Hepatocyte (in vitro differentiated cells): ENCODE measurements at regions not wholly inside any gene's neighbourhood (a gene's known extent, or its start where the extent isn't known, plus 50 kb on each side); places are given as distances from the start of the nearest gene placed in this dataset.

Source experiments
- CTCF ChIP-seq: fragments of 200-600 bp; sonication (generic); IDR thresholded peaks from 2 replicates; pipeline ENCODE4 v1.5.1; 2016; ENCODE audit warnings: antibody characterized with exemption, mild to moderate bottlenecking; ENCODE audit not compliant: poor library complexity
- EZH2 ChIP-seq: fragments of 200-600 bp; sonication (generic); IDR thresholded peaks from 2 replicates; pipeline ENCODE4 v1.6.1; 2016; ENCODE audit warnings: antibody characterized with exemption, mild to moderate bottlenecking, borderline replicate concordance
- EZH2phosphoT487 ChIP-seq: fragments of 200-600 bp; sonication (generic); IDR thresholded peaks from one replicate; pipeline ENCODE4 v1.6.1; 2018; ENCODE audit warnings: antibody characterized with exemption, mild to moderate bottlenecking, low read depth, moderate library complexity; ENCODE audit not compliant: unreplicated experiment, severe bottlenecking

GRCh38 chr2:21404137-21404536 lies 280.4 kb downstream of the TDRD15 start:
- TF ChIP-seq EZH2 (no peak), CTCF (no peak), EZH2phosphoT487 (no peak)
